HL-60 (cell line): ENCODE measurements at regions not wholly inside any gene's neighbourhood (a gene's known extent, or its start where the extent isn't known, plus 50 kb on each side); places are given as distances from the start of the nearest gene placed in this dataset.

Experiments used
- DNase-seq, 2 experiments: peaks; one replicate each; pipeline ENCODE4 v3.0.0-alpha.2; 2010 to 2020; ENCODE audit warnings: low read depth in 1 of 2, low spot score in 1 of 2
- H3K27ac ChIP-seq: fragments of 250-450 bp; sonication (Bioruptor Pico); replicated peaks from 2 replicates; pipeline ENCODE4 v1.5.1; 2020; ENCODE audit warnings: mild to moderate bottlenecking, moderate library complexity
- H3K27me3 ChIP-seq: fragments of 250-450 bp; sonication (Bioruptor Pico); 2 replicates; pipeline ENCODE4 v1.5.1; 2021; ENCODE audit warnings: mild to moderate bottlenecking, moderate library complexity; ENCODE audit not compliant: insufficient read depth, poor library complexity, severe bottlenecking
- H3K4me3 ChIP-seq: replicated peaks from 2 replicates; pipeline ENCODE4 v1.5.1; 2011; ENCODE audit warnings: mild to moderate bottlenecking, control low read depth, low read length; ENCODE audit not compliant: insufficient read depth
- GABPA ChIP-seq: IDR thresholded peaks from 2 replicates; pipeline ENCODE4 v1.6.1; 2012; ENCODE audit warnings: low read depth
- POLR2AphosphoS5 ChIP-seq: IDR thresholded peaks from 2 replicates; pipeline ENCODE4 v1.6.1; 2012; ENCODE audit warnings: low read depth
- SPI1 ChIP-seq: IDR thresholded peaks from 2 replicates; pipeline ENCODE4 v1.6.1; 2012; ENCODE audit warnings: low read depth, mild to moderate bottlenecking, borderline replicate concordance
- TF ChIP-seq, protein P1 (sequence below): IDR thresholded peaks from one replicate; pipeline ENCODE4 v1.5.1; 2011; ENCODE audit warnings: low read length, control low read depth, inconsistent platforms; ENCODE audit not compliant: insufficient read depth
- TF ChIP-seq, protein P2 (sequence below): IDR thresholded peaks from 2 replicates; pipeline ENCODE4 v1.6.1; 2012; ENCODE audit warnings: low read depth; ENCODE audit not compliant: insufficient replicate concordance

DNA sequence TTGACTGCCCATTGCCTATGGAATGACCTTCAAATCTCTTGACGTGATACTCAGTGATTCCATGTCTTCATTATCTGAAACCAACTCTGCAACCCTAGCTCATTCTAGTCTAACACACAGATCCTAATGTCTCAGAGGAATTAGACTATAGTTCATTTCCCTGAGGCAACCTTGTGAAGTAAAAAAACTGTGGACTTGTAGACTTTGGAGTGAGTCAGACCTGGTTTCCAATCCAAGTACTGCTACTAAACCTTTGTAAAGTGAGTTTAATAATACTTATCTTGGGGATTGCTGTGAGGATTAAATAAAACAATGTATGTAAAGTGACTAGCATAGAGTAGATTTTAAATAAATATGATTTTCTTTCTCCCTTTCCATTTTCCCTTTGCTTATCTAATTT lies 226.1 kb downstream of the BLID start:
- TF ChIP-seq, protein P1, sequence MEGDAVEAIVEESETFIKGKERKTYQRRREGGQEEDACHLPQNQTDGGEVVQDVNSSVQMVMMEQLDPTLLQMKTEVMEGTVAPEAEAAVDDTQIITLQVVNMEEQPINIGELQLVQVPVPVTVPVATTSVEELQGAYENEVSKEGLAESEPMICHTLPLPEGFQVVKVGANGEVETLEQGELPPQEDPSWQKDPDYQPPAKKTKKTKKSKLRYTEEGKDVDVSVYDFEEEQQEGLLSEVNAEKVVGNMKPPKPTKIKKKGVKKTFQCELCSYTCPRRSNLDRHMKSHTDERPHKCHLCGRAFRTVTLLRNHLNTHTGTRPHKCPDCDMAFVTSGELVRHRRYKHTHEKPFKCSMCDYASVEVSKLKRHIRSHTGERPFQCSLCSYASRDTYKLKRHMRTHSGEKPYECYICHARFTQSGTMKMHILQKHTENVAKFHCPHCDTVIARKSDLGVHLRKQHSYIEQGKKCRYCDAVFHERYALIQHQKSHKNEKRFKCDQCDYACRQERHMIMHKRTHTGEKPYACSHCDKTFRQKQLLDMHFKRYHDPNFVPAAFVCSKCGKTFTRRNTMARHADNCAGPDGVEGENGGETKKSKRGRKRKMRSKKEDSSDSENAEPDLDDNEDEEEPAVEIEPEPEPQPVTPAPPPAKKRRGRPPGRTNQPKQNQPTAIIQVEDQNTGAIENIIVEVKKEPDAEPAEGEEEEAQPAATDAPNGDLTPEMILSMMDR, result no peak
- TF ChIP-seq POLR2AphosphoS5 (no peak), GABPA (no peak), SPI1 (no peak)
- TF ChIP-seq, protein P2, sequence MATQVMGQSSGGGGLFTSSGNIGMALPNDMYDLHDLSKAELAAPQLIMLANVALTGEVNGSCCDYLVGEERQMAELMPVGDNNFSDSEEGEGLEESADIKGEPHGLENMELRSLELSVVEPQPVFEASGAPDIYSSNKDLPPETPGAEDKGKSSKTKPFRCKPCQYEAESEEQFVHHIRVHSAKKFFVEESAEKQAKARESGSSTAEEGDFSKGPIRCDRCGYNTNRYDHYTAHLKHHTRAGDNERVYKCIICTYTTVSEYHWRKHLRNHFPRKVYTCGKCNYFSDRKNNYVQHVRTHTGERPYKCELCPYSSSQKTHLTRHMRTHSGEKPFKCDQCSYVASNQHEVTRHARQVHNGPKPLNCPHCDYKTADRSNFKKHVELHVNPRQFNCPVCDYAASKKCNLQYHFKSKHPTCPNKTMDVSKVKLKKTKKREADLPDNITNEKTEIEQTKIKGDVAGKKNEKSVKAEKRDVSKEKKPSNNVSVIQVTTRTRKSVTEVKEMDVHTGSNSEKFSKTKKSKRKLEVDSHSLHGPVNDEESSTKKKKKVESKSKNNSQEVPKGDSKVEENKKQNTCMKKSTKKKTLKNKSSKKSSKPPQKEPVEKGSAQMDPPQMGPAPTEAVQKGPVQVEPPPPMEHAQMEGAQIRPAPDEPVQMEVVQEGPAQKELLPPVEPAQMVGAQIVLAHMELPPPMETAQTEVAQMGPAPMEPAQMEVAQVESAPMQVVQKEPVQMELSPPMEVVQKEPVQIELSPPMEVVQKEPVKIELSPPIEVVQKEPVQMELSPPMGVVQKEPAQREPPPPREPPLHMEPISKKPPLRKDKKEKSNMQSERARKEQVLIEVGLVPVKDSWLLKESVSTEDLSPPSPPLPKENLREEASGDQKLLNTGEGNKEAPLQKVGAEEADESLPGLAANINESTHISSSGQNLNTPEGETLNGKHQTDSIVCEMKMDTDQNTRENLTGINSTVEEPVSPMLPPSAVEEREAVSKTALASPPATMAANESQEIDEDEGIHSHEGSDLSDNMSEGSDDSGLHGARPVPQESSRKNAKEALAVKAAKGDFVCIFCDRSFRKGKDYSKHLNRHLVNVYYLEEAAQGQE, result no peak
- Histone ChIP-seq H3K4me3 (no peak overlapping the region), H3K27ac (no peak overlapping the region), H3K27me3 (no peaks in the 10 kb centered on the region)
- no peak for DNase-seq

DNA sequence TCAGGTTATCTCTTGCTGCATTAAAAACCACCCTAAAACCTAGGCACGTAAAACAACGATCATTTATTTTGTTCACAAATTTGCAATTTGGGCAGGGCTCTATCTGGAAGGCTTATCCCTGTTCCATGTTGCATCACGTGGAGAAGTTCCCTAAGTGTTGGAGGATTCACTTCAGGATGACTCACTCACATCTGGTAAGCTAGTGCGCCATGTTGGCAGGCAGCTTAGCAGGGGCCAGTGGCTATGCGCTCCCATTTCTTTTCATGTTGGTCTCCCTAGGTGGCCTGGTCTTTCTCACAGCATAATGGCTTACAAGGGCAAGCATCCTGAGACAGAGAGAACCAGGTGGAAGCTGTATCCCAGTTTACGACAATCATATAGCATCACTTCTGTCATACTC lies 226.8 kb downstream of the BLID start:
- no peak overlapping the region for H3K27ac ChIP-seq
- H3K4me3 ChIP-seq, result no peak overlapping the region
- no peak for DNase-seq
- TF ChIP-seq POLR2AphosphoS5, result no peak
- TF ChIP-seq, protein P1, result no peak
- TF ChIP-seq, protein P2, result no peak
- no peak for TF ChIP-seq SPI1
- no peak for TF ChIP-seq GABPA
- no peaks in the 10 kb centered on the region for H3K27me3 ChIP-seq

DNA sequence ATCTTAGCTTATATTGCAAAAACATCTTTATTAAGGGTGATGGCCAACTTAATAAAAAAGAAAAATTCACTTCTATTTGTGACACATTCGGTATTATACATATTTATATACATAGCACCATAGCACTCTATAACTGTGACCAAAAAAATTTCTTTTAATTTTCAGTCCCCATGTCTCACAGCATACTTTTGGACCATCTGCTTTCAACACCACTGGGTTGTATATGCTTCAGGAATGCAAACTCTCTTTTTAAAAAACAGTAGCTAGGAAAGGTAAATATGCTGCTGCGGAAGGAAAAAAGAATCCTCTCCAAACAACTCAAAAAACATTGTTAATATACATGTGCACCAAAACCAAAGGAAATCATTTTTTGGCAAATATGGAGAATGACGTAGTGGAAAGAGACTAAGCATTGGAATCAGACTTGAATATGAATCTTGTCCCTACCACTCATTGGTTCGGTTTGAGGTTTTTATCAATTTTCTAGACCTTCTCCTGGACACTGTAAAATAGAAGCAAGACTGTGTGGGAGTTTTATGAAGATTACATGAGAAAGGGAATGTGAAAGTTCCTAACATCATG lies 227.9 kb downstream of the BLID start:
- DNase-seq, result no peak
- Histone ChIP-seq H3K27me3 (no peaks in the 10 kb centered on the region), H3K4me3 (no peak overlapping the region), H3K27ac (no peak overlapping the region)
- TF ChIP-seq SPI1 (no peak), POLR2AphosphoS5 (no peak), GABPA (no peak)
- TF ChIP-seq, protein P2, result no peak

DNA sequence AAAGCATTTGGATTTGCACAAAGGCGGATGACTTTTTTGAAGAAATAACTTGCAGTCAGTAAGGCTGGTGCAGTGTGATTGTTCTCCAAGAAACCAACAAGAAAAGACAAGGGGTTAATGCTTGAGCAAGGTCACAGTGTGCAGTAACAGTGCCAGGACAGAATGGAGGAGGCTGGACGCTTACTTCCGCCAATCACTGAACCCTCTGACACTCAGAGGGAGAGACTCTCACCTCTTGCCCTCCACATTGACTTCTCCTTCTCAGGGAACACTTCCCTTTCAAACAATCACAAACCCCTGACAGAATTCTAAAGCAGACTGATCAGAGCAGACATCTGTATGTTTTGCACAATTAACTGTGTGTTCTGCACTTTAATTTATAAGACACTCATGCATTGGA lies 228.4 kb downstream of the BLID start:
- no peak overlapping the region for H3K27ac ChIP-seq
- no peak overlapping the region for H3K4me3 ChIP-seq
- TF ChIP-seq GABPA (no peak), POLR2AphosphoS5 (no peak), SPI1 (no peak)
- TF ChIP-seq, protein P1, result no peak
- TF ChIP-seq, protein P2, result no peak
- no peaks in the 10 kb centered on the region for H3K27me3 ChIP-seq
- peak in 1 of 2 experiments; percentile 28 for DNase-seq
